ENCODE measurements at regions not wholly inside any gene's neighbourhood (a gene's known extent, or its start where the extent isn't known, plus 50 kb on each side); places are given as distances from the start of the nearest gene placed in this dataset.

DNA sequence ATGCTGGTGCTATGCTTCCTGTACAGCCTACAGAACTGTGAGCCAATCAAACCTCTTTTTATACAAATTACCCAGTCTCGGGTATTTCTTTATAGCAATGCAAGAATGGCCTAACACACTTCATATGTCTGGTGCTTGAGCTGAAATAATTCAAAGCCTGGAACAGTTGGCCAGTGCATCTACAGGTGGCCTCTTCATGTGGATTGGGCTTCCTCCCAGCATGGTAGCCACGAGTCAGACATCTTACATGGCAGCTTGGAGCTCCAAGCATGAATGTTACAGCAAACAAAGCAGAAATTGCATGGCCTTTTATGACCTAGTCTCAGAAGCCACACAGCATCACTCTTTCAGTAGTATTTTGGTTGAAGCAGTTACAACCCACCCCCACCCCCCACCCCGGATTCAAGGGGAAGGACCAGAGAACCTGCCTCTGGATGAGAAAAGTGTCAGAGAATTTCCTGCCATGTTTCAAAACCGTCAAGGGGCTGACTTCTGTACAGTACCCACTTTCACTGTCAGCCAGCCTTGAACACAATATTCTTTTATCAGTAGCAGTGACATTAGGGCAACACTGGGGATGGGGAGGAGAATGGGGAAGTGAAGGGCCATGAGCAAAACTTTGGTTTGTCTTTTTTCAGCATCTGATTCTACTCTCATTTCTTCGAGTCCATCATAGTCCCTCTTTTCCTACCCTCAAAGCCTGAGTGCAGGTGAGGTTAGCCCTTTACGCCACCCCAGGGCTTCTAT, 368.7 kb downstream of the BCOR start:
- no CpG with 5 or more reads among the region's 6 CpGs for WGBS (ENCODE audit: insufficient coverage, low lambda C conversion rate)
- no peak overlapping the region for H3K27ac ChIP-seq (ENCODE audit: low read length)
- DNase-seq: no peak

GRCh38 chrX:39729981-39730661, 367.6 kb downstream of the BCOR start:
- no CpG with 5 or more reads among the region's 21 CpGs for WGBS (ENCODE audit: insufficient coverage, low lambda C conversion rate)

More for the DNA sequence above, 368.7 kb downstream of the BCOR start:
- Histone ChIP-seq H3K4me3 (ENCODE audit: low read length) (no peak overlapping the region), H3K4me1 (ENCODE audit: control insufficient read depth, insufficient read depth, low read length) (peaks cover 26% of the 10 kb centered on the region), H3K9me3 (ENCODE audit: control insufficient read depth, low read depth, low read length) (no peaks in the 10 kb centered on the region), H3K36me3 (ENCODE audit: control insufficient read depth, insufficient read depth, low read length) (no peaks in the 10 kb centered on the region), H3K27me3 (ENCODE audit: control insufficient read depth, insufficient read depth, low read length) (no peaks in the 10 kb centered on the region)

GRCh38 chrX:39730662-39731329, 367.0 kb downstream of the BCOR start:
- H3K4me1 ChIP-seq (ENCODE audit: control insufficient read depth, insufficient read depth, low read length): peaks cover 20% of the 10 kb centered on the region
- DNase-seq: peak; percentile 38 to 53
- H3K36me3 ChIP-seq (ENCODE audit: control insufficient read depth, insufficient read depth, low read length): no peaks in the 10 kb centered on the region
- no peak overlapping the region for H3K4me3 ChIP-seq (ENCODE audit: low read length)
- H3K27me3 ChIP-seq (ENCODE audit: control insufficient read depth, insufficient read depth, low read length): no peaks in the 10 kb centered on the region
- no CpG with 5 or more reads among the region's 19 CpGs for WGBS (ENCODE audit: insufficient coverage, low lambda C conversion rate)
- H3K27ac ChIP-seq (ENCODE audit: low read length): no peak overlapping the region
- H3K9me3 ChIP-seq (ENCODE audit: control insufficient read depth, low read depth, low read length): no peaks in the 10 kb centered on the region

More at GRCh38 chrX:39729981-39730661, 367.6 kb downstream of the BCOR start:
- Histone ChIP-seq H3K27me3 (ENCODE audit: control insufficient read depth, insufficient read depth, low read length) (no peaks in the 10 kb centered on the region), H3K4me1 (ENCODE audit: control insufficient read depth, insufficient read depth, low read length) (peaks cover 26% of the 10 kb centered on the region), H3K9me3 (ENCODE audit: control insufficient read depth, low read depth, low read length) (no peaks in the 10 kb centered on the region), H3K27ac (ENCODE audit: low read length) (no peak overlapping the region), H3K36me3 (ENCODE audit: control insufficient read depth, insufficient read depth, low read length) (no peaks in the 10 kb centered on the region), H3K4me3 (ENCODE audit: low read length) (no peak overlapping the region)
- DNase-seq: no peak

DNA sequence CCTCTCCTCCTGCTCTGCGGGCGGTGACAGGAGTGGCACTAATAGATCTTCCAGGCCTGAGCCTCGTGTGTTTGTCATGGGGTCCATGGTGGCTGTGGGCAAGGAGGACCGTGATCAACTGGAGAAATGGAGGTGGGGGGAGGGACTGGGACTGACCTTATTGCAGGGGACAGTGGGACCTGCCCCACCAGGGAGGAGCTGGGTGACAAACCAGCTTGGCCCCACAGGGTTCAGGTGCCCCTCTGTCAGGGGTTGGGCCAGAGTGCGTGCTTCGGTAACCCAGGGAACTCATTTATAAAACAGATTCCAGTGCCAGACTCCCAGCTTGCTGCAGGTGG, 366.5 kb downstream of the BCOR start:
- Histone ChIP-seq H3K27me3 (ENCODE audit: control insufficient read depth, insufficient read depth, low read length) (no peaks in the 10 kb centered on the region), H3K9me3 (ENCODE audit: control insufficient read depth, low read depth, low read length) (no peaks in the 10 kb centered on the region), H3K4me3 (ENCODE audit: low read length) (no peak overlapping the region), H3K36me3 (ENCODE audit: control insufficient read depth, insufficient read depth, low read length) (no peaks in the 10 kb centered on the region), H3K27ac (ENCODE audit: low read length) (no peak overlapping the region), H3K4me1 (ENCODE audit: control insufficient read depth, insufficient read depth, low read length) (peaks cover 15% of the 10 kb centered on the region)
- WGBS (ENCODE audit: insufficient coverage, low lambda C conversion rate): no CpG with 5 or more reads among the region's 6 CpGs
- DNase-seq: no peak

DNA sequence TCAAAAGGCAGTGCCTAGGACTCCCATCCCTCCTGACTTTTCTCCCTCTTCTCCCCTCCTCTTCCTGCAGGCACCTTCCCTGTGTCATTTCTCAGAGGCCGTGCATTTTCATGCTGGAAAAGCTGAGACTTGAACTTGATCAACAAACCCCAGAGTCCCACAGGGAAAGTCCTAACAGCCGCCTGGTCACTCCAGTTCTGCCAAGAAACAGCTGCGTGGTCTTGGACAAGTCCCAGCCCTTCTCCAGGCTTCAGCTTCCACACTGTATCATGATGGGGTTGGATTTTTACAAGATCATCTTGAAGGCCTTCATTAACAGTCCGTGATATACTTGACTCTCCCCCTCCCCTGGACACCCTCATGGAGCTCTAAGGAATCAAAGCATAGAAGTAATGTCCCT, 366.0 kb downstream of the BCOR start:
- no peak for DNase-seq

DNA sequence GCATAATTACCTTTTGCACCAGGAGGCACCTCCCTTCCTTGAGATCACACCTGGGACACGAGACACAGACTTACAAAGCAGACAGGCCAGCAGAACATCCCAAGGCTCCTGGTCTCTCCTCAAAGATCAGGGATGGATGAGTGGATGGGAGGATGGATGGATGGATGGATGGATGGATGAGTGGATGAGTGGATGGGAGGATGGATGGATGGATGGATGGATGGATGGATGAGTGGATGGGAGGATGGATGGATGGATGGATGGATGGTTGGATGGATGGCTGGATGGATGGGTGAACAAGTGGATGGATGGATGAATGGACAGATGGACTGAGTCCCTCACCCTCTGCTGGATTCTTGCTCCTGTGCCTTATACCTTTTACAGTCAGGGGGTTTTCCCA, 364.0 kb downstream of the BCOR start:
- DNase-seq: no peak
- Histone ChIP-seq H3K27ac (ENCODE audit: low read length) (no peak overlapping the region), H3K9me3 (ENCODE audit: control insufficient read depth, low read depth, low read length) (no peaks in the 10 kb centered on the region), H3K27me3 (ENCODE audit: control insufficient read depth, insufficient read depth, low read length) (no peaks in the 10 kb centered on the region), H3K4me1 (ENCODE audit: control insufficient read depth, insufficient read depth, low read length) (peaks cover 15% of the 10 kb centered on the region), H3K4me3 (ENCODE audit: low read length) (no peak overlapping the region), H3K36me3 (ENCODE audit: control insufficient read depth, insufficient read depth, low read length) (no peaks in the 10 kb centered on the region)
- WGBS (ENCODE audit: insufficient coverage, low lambda C conversion rate): no CpG with 5 or more reads among the region's 1 CpG

More for the DNA sequence above, 366.0 kb downstream of the BCOR start:
- WGBS (ENCODE audit: insufficient coverage, low lambda C conversion rate): no CpG with 5 or more reads among the region's 4 CpGs
- H3K36me3 ChIP-seq (ENCODE audit: control insufficient read depth, insufficient read depth, low read length): no peaks in the 10 kb centered on the region
- no peaks in the 10 kb centered on the region for H3K9me3 ChIP-seq (ENCODE audit: control insufficient read depth, low read depth, low read length)
- H3K27me3 ChIP-seq (ENCODE audit: control insufficient read depth, insufficient read depth, low read length): no peaks in the 10 kb centered on the region
- no peak overlapping the region for H3K27ac ChIP-seq (ENCODE audit: low read length)
- peaks cover 15% of the 10 kb centered on the region for H3K4me1 ChIP-seq (ENCODE audit: control insufficient read depth, insufficient read depth, low read length)
- H3K4me3 ChIP-seq (ENCODE audit: low read length): no peak overlapping the region

- H3K36me3 ChIP-seq (ENCODE audit: control insufficient read depth, insufficient read depth, low read length): no peaks in the 10 kb centered on the region
- H3K9me3 ChIP-seq (ENCODE audit: control insufficient read depth, low read depth, low read length): no peaks in the 10 kb centered on the region
- DNase-seq: no peak
- WGBS (ENCODE audit: insufficient coverage, low lambda C conversion rate): no CpG with 5 or more reads among the region's 2 CpGs
- no peak overlapping the region for H3K4me3 ChIP-seq (ENCODE audit: low read length)
- peaks cover 15% of the 10 kb centered on the region for H3K4me1 ChIP-seq (ENCODE audit: control insufficient read depth, insufficient read depth, low read length)
- no peaks in the 10 kb centered on the region for H3K27me3 ChIP-seq (ENCODE audit: control insufficient read depth, insufficient read depth, low read length)
- H3K27ac ChIP-seq (ENCODE audit: low read length): no peak overlapping the region
These were observed 363.5 kb downstream of the BCOR start for GRCh38 chrX:39734174-39734776.

DNA sequence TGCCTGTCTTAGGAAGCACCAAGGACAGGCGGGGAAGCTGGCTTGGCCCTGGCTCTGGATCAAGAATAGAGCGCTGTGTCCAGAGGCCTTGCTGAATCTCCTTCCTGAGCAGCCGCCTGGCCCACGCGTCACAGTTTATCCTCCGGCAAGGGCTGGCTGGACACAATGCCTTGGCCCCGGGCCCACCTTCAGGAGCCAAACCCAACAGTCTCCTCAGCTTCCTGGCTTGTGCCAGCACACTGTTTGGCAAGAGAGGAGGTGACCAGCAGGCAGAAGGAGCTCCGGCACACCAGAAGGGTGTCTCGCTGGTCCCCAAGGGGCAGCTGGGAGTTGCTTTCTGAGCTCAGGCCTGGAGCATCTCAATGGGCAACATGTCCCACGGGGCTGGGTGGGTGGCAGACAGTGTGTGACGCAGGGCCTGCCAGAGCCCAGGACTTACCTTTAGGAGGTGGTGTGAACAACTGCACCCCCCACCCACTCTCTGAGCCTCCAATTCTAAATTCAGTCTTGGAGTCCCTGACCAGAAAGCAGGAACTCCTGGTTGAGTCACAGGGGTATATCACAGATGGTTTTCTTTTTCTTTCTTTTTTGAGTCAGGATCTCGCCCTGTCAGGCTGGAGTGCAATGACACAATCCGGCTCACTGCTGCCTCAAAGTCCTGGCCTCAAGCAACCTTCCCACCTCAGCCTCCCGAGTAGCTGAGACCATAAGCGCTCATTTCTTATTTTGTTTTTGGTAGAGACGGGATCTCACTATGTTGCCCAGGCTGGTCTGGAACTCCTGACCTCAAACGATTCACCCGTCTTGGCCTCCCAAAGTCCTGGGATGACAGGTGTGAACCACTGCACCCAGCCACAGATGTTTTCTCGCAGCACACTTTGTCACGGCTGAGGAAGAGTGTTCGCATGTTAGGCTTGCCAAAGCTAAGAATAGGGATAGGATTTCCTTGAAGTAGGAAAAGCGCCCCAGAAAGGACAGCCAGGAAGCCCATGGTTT, 361.2 kb downstream of the BCOR start:
- Histone ChIP-seq H3K27ac (ENCODE audit: low read length) (no peak overlapping the region), H3K9me3 (ENCODE audit: control insufficient read depth, low read depth, low read length) (no peaks in the 10 kb centered on the region), H3K36me3 (ENCODE audit: control insufficient read depth, insufficient read depth, low read length) (no peaks in the 10 kb centered on the region), H3K4me3 (ENCODE audit: low read length) (no peak overlapping the region), H3K27me3 (ENCODE audit: control insufficient read depth, insufficient read depth, low read length) (no peaks in the 10 kb centered on the region), H3K4me1 (ENCODE audit: control insufficient read depth, insufficient read depth, low read length) (peaks cover 3% of the 10 kb centered on the region)
- no CpG with 5 or more reads among the region's 22 CpGs for WGBS (ENCODE audit: insufficient coverage, low lambda C conversion rate)
- no peak for DNase-seq

DNA sequence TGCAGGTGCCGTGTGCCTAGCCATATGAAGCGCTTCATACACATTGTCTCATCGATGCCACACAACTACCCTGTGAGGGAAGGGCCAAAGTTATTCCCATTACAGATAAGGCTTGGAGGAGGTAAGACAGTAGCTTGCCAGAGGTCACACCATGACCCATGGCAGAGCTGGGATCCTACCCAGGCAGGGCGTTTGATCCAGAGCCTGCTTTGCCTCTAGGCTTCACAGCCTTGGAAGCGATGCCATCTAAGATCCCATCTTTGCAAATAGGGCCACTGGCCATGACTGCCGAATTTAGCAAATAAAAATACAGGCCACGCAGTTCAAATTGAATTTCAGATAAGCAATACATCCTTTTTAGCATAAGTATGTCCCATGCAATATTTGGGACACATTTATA, 358.2 kb downstream of the BCOR start:
- H3K4me1 ChIP-seq (ENCODE audit: control insufficient read depth, insufficient read depth, low read length): peaks cover 4% of the 10 kb centered on the region
- H3K27me3 ChIP-seq (ENCODE audit: control insufficient read depth, insufficient read depth, low read length): no peaks in the 10 kb centered on the region
- no peaks in the 10 kb centered on the region for H3K9me3 ChIP-seq (ENCODE audit: control insufficient read depth, low read depth, low read length)
- WGBS (ENCODE audit: insufficient coverage, low lambda C conversion rate): no CpG with 5 or more reads among the region's 7 CpGs
- no peaks in the 10 kb centered on the region for H3K36me3 ChIP-seq (ENCODE audit: control insufficient read depth, insufficient read depth, low read length)
- no peak overlapping the region for H3K4me3 ChIP-seq (ENCODE audit: low read length)
- H3K27ac ChIP-seq (ENCODE audit: low read length): no peak overlapping the region
- DNase-seq: no peak
